Upper lobe of left lung (tissue), 4 donors: ENCODE measurements at regions not wholly inside any gene's neighbourhood (a gene's known extent, or its start where the extent isn't known, plus 50 kb on each side); places are given as distances from the start of the nearest gene placed in this dataset.

Source experiments
- CTCF ChIP-seq, 6 experiments: fragments of 450-650 bp in 4 of 6; fragments of 200-600 bp in 2 of 6; sonication (generic) in 2 of 6; IDR thresholded peaks; one replicate each; pipeline ENCODE4 v1.5.1; 2016 to 2019; ENCODE audit warnings: antibody characterized with exemption in 6 of 6
- EP300 ChIP-seq, 4 donors: sonication (generic); formaldehyde crosslinking; IDR thresholded peaks; one replicate each; pipeline ENCODE4 v1.5.1; 2017; ENCODE audit warnings: antibody characterized with exemption in 4 of 4, control low read depth in 2 of 4
- POLR2A ChIP-seq, 4 donors: fragments of 450-650 bp; IDR thresholded peaks; one replicate each; pipeline ENCODE4 v1.5.1; 2016 to 2017; ENCODE audit warnings: antibody characterized with exemption in 4 of 4, mild to moderate bottlenecking in 2 of 4
- POLR2AphosphoS5 ChIP-seq, 2 donors: sonication (generic); formaldehyde crosslinking; IDR thresholded peaks; one replicate each; pipeline ENCODE4 v1.5.1; 2017; ENCODE audit warnings: antibody characterized with exemption in 2 of 2

GRCh38 chr6:22145376-22145775, 151.5 kb downstream of the PRL start:
- TF ChIP-seq CTCF (IDR thresholded peaks at IDR 0.05) = no peak
- no peak for TF ChIP-seq EP300 (IDR thresholded peaks at IDR 0.05)
- TF ChIP-seq POLR2AphosphoS5 (IDR thresholded peaks at IDR 0.05) = no peak
- TF ChIP-seq POLR2A (IDR thresholded peaks at IDR 0.05) = no peak
